Coronary artery (tissue), 2 donors: ENCODE measurements at regions not wholly inside any gene's neighbourhood (a gene's known extent, or its start where the extent isn't known, plus 50 kb on each side); places are given as distances from the start of the nearest gene placed in this dataset.

ENCODE experiments used
- DNase-seq: peaks from one replicate; pipeline ENCODE4 v3.0.0-alpha.2; 2017; ENCODE audit warnings: low spot score
- H3K27ac ChIP-seq, 2 donors: fragments of 200-600 bp; sonication (generic); one replicate each; pipeline ENCODE4 v1.5.1; 2016 to 2019
- H3K4me3 ChIP-seq: fragments of 200-600 bp; sonication (generic); 2 replicates; pipeline ENCODE4 v1.5.1; 2016; ENCODE audit warnings: mild to moderate bottlenecking, moderate library complexity
- CTCF ChIP-seq: fragments of 200-600 bp; sonication (generic); IDR thresholded peaks from one replicate; pipeline ENCODE4 v1.5.1; 2019; ENCODE audit warnings: antibody characterized with exemption

- Histone ChIP-seq H3K4me3 (no peak overlapping the region), H3K27ac (no peak overlapping the region)
- no peak for TF ChIP-seq CTCF
- no peak for DNase-seq
These were observed 418.7 kb upstream of the CADM1 start for GRCh38 chr11:115922876-115923275.

GRCh38 chr11:115921986-115922385, 417.8 kb upstream of the CADM1 start:
- no peak overlapping the region for H3K4me3 ChIP-seq
- DNase-seq: no peak
- H3K27ac ChIP-seq: no peak overlapping the region
- TF ChIP-seq CTCF: no peak

- TF ChIP-seq CTCF: no peak
- H3K27ac ChIP-seq: no peak overlapping the region
- no peak overlapping the region for H3K4me3 ChIP-seq
- DNase-seq: no peak
These were observed 417.3 kb upstream of the CADM1 start for GRCh38 chr11:115921540-115921939.

GRCh38 chr11:115920841-115921480, 416.7 kb upstream of the CADM1 start:
- no peak for DNase-seq
- TF ChIP-seq CTCF: no peak
- no peak overlapping the region for H3K27ac ChIP-seq
- no peak overlapping the region for H3K4me3 ChIP-seq

- no peak for TF ChIP-seq CTCF
- H3K4me3 ChIP-seq: no peak overlapping the region
- no peak for DNase-seq
- no peak overlapping the region for H3K27ac ChIP-seq
These were observed 415.9 kb upstream of the CADM1 start for GRCh38 chr11:115920092-115920461.

- no peak for DNase-seq
- H3K27ac ChIP-seq: no peak overlapping the region
- TF ChIP-seq CTCF: no peak
- no peak overlapping the region for H3K4me3 ChIP-seq
These were observed 415.3 kb upstream of the CADM1 start for GRCh38 chr11:115919341-115920091.

GRCh38 chr11:115918576-115918975, 414.4 kb upstream of the CADM1 start:
- no peak for DNase-seq
- no peak overlapping the region for H3K27ac ChIP-seq
- TF ChIP-seq CTCF: no peak

More at GRCh38 chr11:115918576-115918975, 414.4 kb upstream of the CADM1 start:
- no peak overlapping the region for H3K4me3 ChIP-seq
